ENCODE measurements at regions not wholly inside any gene's neighbourhood (a gene's known extent, or its start where the extent isn't known, plus 50 kb on each side); places are given as distances from the start of the nearest gene placed in this dataset.

DNA sequence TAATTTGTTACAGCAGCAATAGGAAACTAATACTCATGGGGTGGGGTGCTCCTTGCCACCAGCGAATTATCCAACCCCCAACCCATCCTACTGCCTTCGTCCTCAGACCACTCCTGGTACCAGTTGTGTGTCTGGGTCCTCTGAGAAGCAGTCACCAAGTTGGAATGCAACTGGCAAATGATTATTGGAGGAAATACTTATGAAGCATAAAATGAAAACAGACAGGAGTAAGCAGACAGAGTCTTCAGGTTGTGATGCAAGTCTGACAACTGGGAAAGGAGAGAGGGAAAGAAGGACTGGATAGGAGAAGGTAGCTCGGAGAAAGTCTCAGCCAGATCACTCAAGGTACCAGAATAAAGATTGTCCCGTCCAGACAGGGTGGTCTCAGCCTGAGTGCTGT is 181.1 kb upstream of the ARID2 start:
- Histone ChIP-seq H3K14ac (ENCODE audit: low read length in 2 of 2) (no peak overlapping the region), H3K18ac (ENCODE audit: low read depth in 1 of 2, low read length in 2 of 2) (no peak overlapping the region), H2BK15ac (ENCODE audit: low read depth, poor library complexity, severe bottlenecking) (no peak overlapping the region), H2AK5ac (ENCODE audit: low read length, severe bottlenecking) (no peak overlapping the region), H3K27me3 (ENCODE audit: control insufficient read depth in 1 of 2, insufficient read depth in 1 of 2, low read length in 2 of 2) (no peaks in the 10 kb centered on the region), H3K4me3 (ENCODE audit: insufficient read depth in 1 of 2, low read depth in 1 of 2, low read length in 2 of 2) (no peak overlapping the region), H3K23ac (ENCODE audit: low read length in 2 of 2) (no peak overlapping the region), H2BK120ac (ENCODE audit: low read depth, low read length) (no peak overlapping the region), H2BK12ac (ENCODE audit: low read length in 2 of 2) (no peak overlapping the region), H3K36me3 (ENCODE audit: control insufficient read depth in 1 of 2, insufficient read depth in 2 of 2, low read depth in 1 of 2, low read length in 2 of 2) (no peaks in the 10 kb centered on the region), H2BK5ac (ENCODE audit: low read depth, low read length, poor library complexity, severe bottlenecking) (no peak overlapping the region), H3K9ac (ENCODE audit: low read length) (no peak overlapping the region), H4K8ac (ENCODE audit: low read length) (no peak overlapping the region), H4K91ac (ENCODE audit: low read length) (no peak overlapping the region), H3K4ac (ENCODE audit: low read depth in 1 of 2, low read length in 2 of 2) (no peak overlapping the region), H3K9me3 (ENCODE audit: control insufficient read depth, low read length) (no peaks in the 10 kb centered on the region), H3K4me2 (ENCODE audit: low read length, poor library complexity, severe bottlenecking) (no peak overlapping the region), H3K79me1 (replicated peaks; ENCODE audit: low read length, poor library complexity, severe bottlenecking) (no peaks in the 10 kb centered on the region), H3K4me1 (ENCODE audit: control insufficient read depth, insufficient read depth, low read depth, low read length) (no peaks in the 10 kb centered on the region), H3K27ac (ENCODE audit: low read length, poor library complexity, severe bottlenecking) (no peak overlapping the region), H2AFZ (ENCODE audit: low read depth, low read length) (no peak overlapping the region)
- WGBS, result 93% methylated on average over 4 of the region's 4 CpGs
- no peak for DNase-seq

DNA sequence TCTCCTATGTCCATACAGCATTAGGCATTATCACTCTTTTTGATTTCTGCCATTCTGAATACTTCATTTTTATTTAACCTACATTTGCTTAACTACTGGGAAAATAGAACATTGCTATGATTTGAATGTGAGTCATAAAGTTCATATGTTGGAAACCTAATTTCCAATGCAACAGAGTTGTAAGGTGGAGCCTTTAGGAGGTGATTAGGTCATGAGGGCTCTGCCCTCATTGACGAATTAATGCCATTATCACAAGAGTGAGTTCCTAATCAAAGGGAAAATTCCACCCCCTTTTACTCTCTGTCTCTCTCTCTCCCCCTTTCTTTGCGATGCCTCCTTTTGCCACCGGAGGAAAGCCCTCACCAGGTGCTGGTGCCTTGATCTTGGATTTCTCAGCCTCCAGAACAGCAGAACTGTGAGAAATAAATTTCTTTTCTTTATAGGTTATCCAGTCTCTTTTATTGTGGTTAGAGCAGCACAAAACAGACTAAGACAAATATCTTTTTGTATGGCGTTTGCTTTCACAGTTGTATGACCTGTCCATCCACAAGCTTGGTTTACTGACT is 180.1 kb upstream of the ARID2 start:
- no peaks in the 10 kb centered on the region for H3K27me3 ChIP-seq (ENCODE audit: control insufficient read depth in 1 of 2, insufficient read depth in 1 of 2, low read length in 2 of 2)
- H4K91ac ChIP-seq (ENCODE audit: low read length), result no peak overlapping the region
- no peak overlapping the region for H2AK5ac ChIP-seq (ENCODE audit: low read length, severe bottlenecking)
- WGBS, result 82% methylated on average over 2 of the region's 4 CpGs
- H3K27ac ChIP-seq (ENCODE audit: low read length, poor library complexity, severe bottlenecking), result no peak overlapping the region
- H3K23ac ChIP-seq (ENCODE audit: low read length in 2 of 2), result no peak overlapping the region
- H3K9ac ChIP-seq (ENCODE audit: low read length), result no peak overlapping the region
- no peak overlapping the region for H2BK15ac ChIP-seq (ENCODE audit: low read depth, poor library complexity, severe bottlenecking)
- H3K4me2 ChIP-seq (ENCODE audit: low read length, poor library complexity, severe bottlenecking), result no peak overlapping the region
- H4K8ac ChIP-seq (ENCODE audit: low read length), result no peak overlapping the region
- no peak overlapping the region for H3K18ac ChIP-seq (ENCODE audit: low read depth in 1 of 2, low read length in 2 of 2)
- H2BK120ac ChIP-seq (ENCODE audit: low read depth, low read length), result no peak overlapping the region
- H2BK5ac ChIP-seq (ENCODE audit: low read depth, low read length, poor library complexity, severe bottlenecking), result no peak overlapping the region
- no peak overlapping the region for H2BK12ac ChIP-seq (ENCODE audit: low read length in 2 of 2)
- H3K4me3 ChIP-seq (ENCODE audit: insufficient read depth in 1 of 2, low read depth in 1 of 2, low read length in 2 of 2), result no peak overlapping the region
- H3K4ac ChIP-seq (ENCODE audit: low read depth in 1 of 2, low read length in 2 of 2), result no peak overlapping the region
- H3K9me3 ChIP-seq (ENCODE audit: control insufficient read depth, low read length), result no peaks in the 10 kb centered on the region
- DNase-seq, result no peak
- H3K14ac ChIP-seq (ENCODE audit: low read length in 2 of 2), result no peak overlapping the region
- H3K79me1 ChIP-seq (replicated peaks; ENCODE audit: low read length, poor library complexity, severe bottlenecking), result no peaks in the 10 kb centered on the region
- no peak overlapping the region for H2AFZ ChIP-seq (ENCODE audit: low read depth, low read length)
- H3K4me1 ChIP-seq (ENCODE audit: control insufficient read depth, insufficient read depth, low read depth, low read length), result no peaks in the 10 kb centered on the region
- H3K36me3 ChIP-seq (ENCODE audit: control insufficient read depth in 1 of 2, insufficient read depth in 2 of 2, low read depth in 1 of 2, low read length in 2 of 2), result no peaks in the 10 kb centered on the region

DNA sequence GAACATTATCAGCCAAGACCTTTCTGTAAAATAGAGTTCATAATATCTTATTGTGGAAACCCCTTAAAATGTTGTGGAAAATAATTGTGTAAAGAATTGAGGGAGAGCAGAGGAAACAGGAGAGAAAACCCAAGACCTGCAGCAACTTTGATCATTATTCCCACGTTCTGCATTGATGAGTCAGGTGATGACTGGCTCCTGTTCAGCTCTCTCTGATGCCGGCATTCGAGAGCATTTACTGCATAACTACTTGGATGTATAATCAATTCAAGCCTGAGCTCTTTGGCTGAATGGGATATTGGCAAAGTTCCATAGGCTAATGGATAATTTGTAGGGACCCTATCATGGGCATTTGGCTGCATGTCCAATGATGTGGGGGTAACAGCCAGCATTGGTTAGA is 176.3 kb upstream of the ARID2 start:
- H2BK120ac ChIP-seq (ENCODE audit: low read depth, low read length), result no peak overlapping the region
- H2AFZ ChIP-seq (ENCODE audit: low read depth, low read length), result no peak overlapping the region
- no peak overlapping the region for H2BK12ac ChIP-seq (ENCODE audit: low read length in 2 of 2)
- no peak overlapping the region for H3K4ac ChIP-seq (ENCODE audit: low read depth in 1 of 2, low read length in 2 of 2)
- WGBS, result 91% methylated on average over 3 of the region's 3 CpGs
- H3K9ac ChIP-seq (ENCODE audit: low read length), result no peak overlapping the region
- no peaks in the 10 kb centered on the region for H3K4me1 ChIP-seq (ENCODE audit: control insufficient read depth, insufficient read depth, low read depth, low read length)
- H3K14ac ChIP-seq (ENCODE audit: low read length in 2 of 2), result no peak overlapping the region
- no peak overlapping the region for H3K4me3 ChIP-seq (ENCODE audit: insufficient read depth in 1 of 2, low read depth in 1 of 2, low read length in 2 of 2)
- H2BK5ac ChIP-seq (ENCODE audit: low read depth, low read length, poor library complexity, severe bottlenecking), result no peak overlapping the region
- no peaks in the 10 kb centered on the region for H3K27me3 ChIP-seq (ENCODE audit: control insufficient read depth in 1 of 2, insufficient read depth in 1 of 2, low read length in 2 of 2)
- no peak overlapping the region for H4K91ac ChIP-seq (ENCODE audit: low read length)
- H3K18ac ChIP-seq (ENCODE audit: low read depth in 1 of 2, low read length in 2 of 2), result no peak overlapping the region
- H2BK15ac ChIP-seq (ENCODE audit: low read depth, poor library complexity, severe bottlenecking), result no peak overlapping the region
- no peak overlapping the region for H3K23ac ChIP-seq (ENCODE audit: low read length in 2 of 2)
- no peaks in the 10 kb centered on the region for H3K9me3 ChIP-seq (ENCODE audit: control insufficient read depth, low read length)
- no peak overlapping the region for H4K8ac ChIP-seq (ENCODE audit: low read length)
- no peak overlapping the region for H3K27ac ChIP-seq (ENCODE audit: low read length, poor library complexity, severe bottlenecking)
- H3K79me1 ChIP-seq (replicated peaks; ENCODE audit: low read length, poor library complexity, severe bottlenecking), result no peaks in the 10 kb centered on the region
- DNase-seq, result no peak
- H3K4me2 ChIP-seq (ENCODE audit: low read length, poor library complexity, severe bottlenecking), result no peak overlapping the region
- no peak overlapping the region for H2AK5ac ChIP-seq (ENCODE audit: low read length, severe bottlenecking)
- no peaks in the 10 kb centered on the region for H3K36me3 ChIP-seq (ENCODE audit: control insufficient read depth in 1 of 2, insufficient read depth in 2 of 2, low read depth in 1 of 2, low read length in 2 of 2)

DNA sequence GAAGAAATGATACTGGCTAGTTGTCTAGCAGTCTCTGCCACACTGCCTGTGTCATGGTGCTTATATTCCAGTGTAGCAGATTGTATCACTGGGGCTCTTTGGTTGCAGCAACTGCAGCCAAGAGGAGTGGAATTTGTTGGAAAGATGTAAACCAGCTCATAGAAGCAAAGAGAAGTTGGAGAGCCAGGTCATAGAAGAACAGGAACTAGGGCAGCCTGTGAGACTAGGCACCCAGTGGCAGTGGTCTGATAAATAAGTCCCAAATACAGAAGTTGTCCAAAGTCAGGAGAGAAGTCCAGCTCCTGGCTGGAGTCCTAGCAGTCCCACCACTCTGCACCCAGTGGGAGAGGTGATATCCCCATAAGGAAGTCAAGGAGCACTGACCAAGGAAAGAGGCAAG is 172.5 kb upstream of the ARID2 start:
- H3K9ac ChIP-seq (ENCODE audit: low read length), result no peak overlapping the region
- H2BK15ac ChIP-seq (ENCODE audit: low read depth, poor library complexity, severe bottlenecking), result no peak overlapping the region
- no peak overlapping the region for H2BK120ac ChIP-seq (ENCODE audit: low read depth, low read length)
- H3K9me3 ChIP-seq (ENCODE audit: control insufficient read depth, low read length), result no peaks in the 10 kb centered on the region
- H4K8ac ChIP-seq (ENCODE audit: low read length), result no peak overlapping the region
- no peak overlapping the region for H3K27ac ChIP-seq (ENCODE audit: low read length, poor library complexity, severe bottlenecking)
- H3K36me3 ChIP-seq (ENCODE audit: control insufficient read depth in 1 of 2, insufficient read depth in 2 of 2, low read depth in 1 of 2, low read length in 2 of 2), result no peaks in the 10 kb centered on the region
- H3K4ac ChIP-seq (ENCODE audit: low read depth in 1 of 2, low read length in 2 of 2), result no peak overlapping the region
- no peak overlapping the region for H2AK5ac ChIP-seq (ENCODE audit: low read length, severe bottlenecking)
- no peak overlapping the region for H2BK5ac ChIP-seq (ENCODE audit: low read depth, low read length, poor library complexity, severe bottlenecking)
- H3K4me3 ChIP-seq (ENCODE audit: insufficient read depth in 1 of 2, low read depth in 1 of 2, low read length in 2 of 2), result no peak overlapping the region
- no peak overlapping the region for H2BK12ac ChIP-seq (ENCODE audit: low read length in 2 of 2)
- no peak overlapping the region for H3K14ac ChIP-seq (ENCODE audit: low read length in 2 of 2)
- H2AFZ ChIP-seq (ENCODE audit: low read depth, low read length), result no peak overlapping the region
- H3K4me1 ChIP-seq (ENCODE audit: control insufficient read depth, insufficient read depth, low read depth, low read length), result no peaks in the 10 kb centered on the region
- H3K79me1 ChIP-seq (replicated peaks; ENCODE audit: low read length, poor library complexity, severe bottlenecking), result no peaks in the 10 kb centered on the region
- no peak overlapping the region for H3K4me2 ChIP-seq (ENCODE audit: low read length, poor library complexity, severe bottlenecking)
- H3K27me3 ChIP-seq (ENCODE audit: control insufficient read depth in 1 of 2, insufficient read depth in 1 of 2, low read length in 2 of 2), result no peaks in the 10 kb centered on the region
- no peak for DNase-seq
- no peak overlapping the region for H3K18ac ChIP-seq (ENCODE audit: low read depth in 1 of 2, low read length in 2 of 2)
- H3K23ac ChIP-seq (ENCODE audit: low read length in 2 of 2), result no peak overlapping the region
- H4K91ac ChIP-seq (ENCODE audit: low read length), result no peak overlapping the region
